IMR-90 (cell line): ENCODE measurements at regions not wholly inside any gene's neighbourhood (a gene's known extent, or its start where the extent isn't known, plus 50 kb on each side); places are given as distances from the start of the nearest gene placed in this dataset.
A peak's percentile ranks its signal among the peaks of the same experiment; 100 is the strongest.

Experiments used
- ATAC-seq: fragments of 200-7000 bp; cut with Tn5 transposase; 2 replicates; pipeline ENCODE4 v1.9.1; 2020; ENCODE audit warnings: low read depth, mild to moderate bottlenecking, moderate library complexity
- BruUV-seq: library from RNA; stranded (reverse); fragments of 400-500 nt; replicated peaks from 2 replicates; lab custom pipeline; 2021; lab: Mats Ljungman, UMichigan
- CTCF ChIA-PET: fragments of 300-600 bp; formaldehyde crosslinking; extraction: SDS; loops from one replicate; lab custom pipeline; 2021; ENCODE audit warnings: antibody characterized with exemption; lab: Yijun Ruan, JAX
- POLR2A ChIA-PET: fragments of 300-600 bp; sonication (Branson Sonifier 250); formaldehyde crosslinking; loops from one replicate; lab custom pipeline; 2022; ENCODE audit warnings: antibody characterized with exemption; ENCODE audit not compliant: unreplicated experiment; lab: Charles Lee
- DNase-seq: peaks from one replicate; pipeline ENCODE4 v3.0.0; 2013
- H2AFZ ChIP-seq: replicated peaks from 2 replicates; pipeline ENCODE3; 2013; ENCODE audit warnings: low read length, mild to moderate bottlenecking; ENCODE audit not compliant: poor library complexity
- H2AK5ac ChIP-seq: 2 replicates; pipeline ENCODE4 v1.6.1; 2013; ENCODE audit warnings: low read depth, low read length, inconsistent platforms
- H2AK9ac ChIP-seq: replicated peaks from 2 replicates; pipeline ENCODE3; 2013; ENCODE audit warnings: mild to moderate bottlenecking, low read depth, low read length, moderate library complexity; ENCODE audit not compliant: poor library complexity
- H2BK120ac ChIP-seq: 2 replicates; pipeline ENCODE4 v1.6.1; 2013; ENCODE audit warnings: low read depth, low read length, inconsistent platforms
- H2BK15ac ChIP-seq: 3 replicates; pipeline ENCODE4 v1.6.1; 2013; ENCODE audit warnings: low read depth, low read length, inconsistent platforms
- H2BK20ac ChIP-seq: 2 replicates; pipeline ENCODE4 v1.6.1; 2013; ENCODE audit warnings: low read depth, mild to moderate bottlenecking, inconsistent platforms, low read length, moderate library complexity
- H2BK5ac ChIP-seq: 2 replicates; pipeline ENCODE4 v1.6.1; 2013; ENCODE audit warnings: mild to moderate bottlenecking, low read depth, low read length, inconsistent platforms; ENCODE audit not compliant: poor library complexity, severe bottlenecking
- H3K14ac ChIP-seq: replicated peaks from 2 replicates; pipeline ENCODE4 v1.6.1; 2013; ENCODE audit warnings: low read depth, low read length, inconsistent platforms
- H3K18ac ChIP-seq: 2 replicates; pipeline ENCODE4 v1.6.1; 2013; ENCODE audit warnings: low read depth, low read length, control low read depth
- H3K23ac ChIP-seq: 2 replicates; pipeline ENCODE4 v1.6.1; 2013; ENCODE audit warnings: low read depth, low read length, inconsistent platforms
- H3K27ac ChIP-seq: 2 replicates; pipeline ENCODE4 v1.5.1; 2013; ENCODE audit warnings: mild to moderate bottlenecking, control low read depth, low read length; ENCODE audit not compliant: insufficient read depth
- H3K27me3 ChIP-seq: 2 replicates; pipeline ENCODE4 v1.6.1; 2013; ENCODE audit warnings: low read length; ENCODE audit not compliant: control insufficient read depth, insufficient read depth
- H3K36me3 ChIP-seq: 2 replicates; pipeline ENCODE4 v1.6.1; 2013; ENCODE audit warnings: low read length, mixed read lengths; ENCODE audit not compliant: control insufficient read depth, insufficient read depth
- H3K4ac ChIP-seq: 2 replicates; pipeline ENCODE4 v1.6.1; 2013; ENCODE audit warnings: low read depth, low read length, inconsistent platforms
- H3K4me1 ChIP-seq: 2 replicates; pipeline ENCODE4 v1.6.1; 2013; ENCODE audit warnings: low read length, mixed read lengths; ENCODE audit not compliant: control insufficient read depth, insufficient read depth
- H3K4me2 ChIP-seq: 2 replicates; pipeline ENCODE4 v1.6.1; 2013; ENCODE audit warnings: low read depth, mild to moderate bottlenecking, control low read depth, low read length, moderate library complexity
- H3K4me3 ChIP-seq: 2 replicates; pipeline ENCODE4 v1.5.1; 2013; ENCODE audit warnings: low read depth, mild to moderate bottlenecking, control low read depth, low read length, moderate library complexity; ENCODE audit not compliant: insufficient read depth
- H3K56ac ChIP-seq: 2 replicates; pipeline ENCODE4 v1.6.1; 2013; ENCODE audit warnings: low read length, inconsistent platforms; ENCODE audit not compliant: insufficient read depth; ENCODE audit errors: extremely low read depth
- H3K79me1 ChIP-seq, 2 experiments: 2 replicates each; pipeline ENCODE4 v1.6.1; 2013; ENCODE audit warnings: low read length in 2 of 2, inconsistent platforms in 1 of 2, low read depth in 1 of 2
- H3K9ac ChIP-seq: 2 replicates; pipeline ENCODE4 v1.6.1; 2013; ENCODE audit warnings: low read depth, low read length, control low read depth
- H3K9me1 ChIP-seq: 2 replicates; pipeline ENCODE4 v1.6.1; 2013; ENCODE audit warnings: low read length, inconsistent platforms; ENCODE audit not compliant: insufficient read depth
- H3K9me3 ChIP-seq: 2 replicates; pipeline ENCODE4 v1.6.1; 2013; ENCODE audit warnings: low read length; ENCODE audit not compliant: control insufficient read depth, insufficient read depth
- H4K20me1 ChIP-seq: 2 replicates; pipeline ENCODE4 v1.6.1; 2013; ENCODE audit warnings: low read length, inconsistent platforms; ENCODE audit not compliant: insufficient read depth
- H4K5ac ChIP-seq: 2 replicates; pipeline ENCODE4 v1.6.1; 2013; ENCODE audit warnings: mild to moderate bottlenecking, low read depth, low read length, control low read depth
- H4K8ac ChIP-seq, 2 experiments: 2 replicates each; pipeline ENCODE4 v1.6.1; 2013; ENCODE audit warnings: low read depth in 2 of 2, low read length in 2 of 2, control low read depth in 1 of 2, inconsistent platforms in 1 of 2
- H4K91ac ChIP-seq: 2 replicates; pipeline ENCODE4 v1.6.1; 2013; ENCODE audit warnings: low read depth, low read length, inconsistent platforms; ENCODE audit not compliant: insufficient read depth
- POLR2A ChIP-seq: IDR thresholded peaks from 2 replicates; pipeline ENCODE4 v1.6.1; 2012; ENCODE audit warnings: mild to moderate bottlenecking, low read depth, low read length
- RAD21 ChIP-seq: IDR thresholded peaks from 2 replicates; pipeline ENCODE4 v1.6.1; 2012; ENCODE audit warnings: low read length, improper control_type of control experiment
- RCOR1 ChIP-seq: IDR thresholded peaks from 2 replicates; pipeline ENCODE4 v1.6.1; 2012; ENCODE audit warnings: mild to moderate bottlenecking, low read length, improper control_type of control experiment; ENCODE audit not compliant: insufficient replicate concordance
- SMC3 ChIP-seq: fragments of 150-350 bp; IDR thresholded peaks from 2 replicates; pipeline ENCODE4 v1.6.1; 2016; ENCODE audit warnings: low read depth, mild to moderate bottlenecking, antibody characterized with exemption, low read length, moderate library complexity
- WGBS, 2 experiments: methylation state at CpG; one replicate each; pipeline versions ENCODE4 v1.1.5 to v1.1.7; 2013; ENCODE audit warnings: missing lambda C conversion rate in 2 of 2; ENCODE audit not compliant: insufficient read length in 1 of 2; ENCODE audit errors: extremely low coverage in 2 of 2; 5-methylcytosine and 5-hydroxymethylcytosine counted together
- dilution Hi-C: fragments of 300-500 bp; cut with HindIII; formaldehyde crosslinking; loops from one replicate; pipeline ENCODE4 v1.14.3; 2018; ENCODE audit warnings: low sequenced_read_pairs; ENCODE audit not compliant: unreplicated experiment
- in situ Hi-C: fragments of 300-500 bp; cut with MboI; formaldehyde crosslinking; loops from 3 replicates; pipeline ENCODE4 v1.14.3; 2019; ENCODE audit warnings: low sequenced_read_pairs, inconsistent platforms, mixed read lengths
- intact Hi-C: fragments of 100-400 bp; cut with micrococcal nuclease; formaldehyde crosslinking; loops from 2 replicates; pipeline ENCODE4 v1.10.0; 2022
- TF ChIP-seq, protein P1 (sequence below): conservative IDR thresholded peaks from 2 replicates; pipeline ENCODE4 v1.5.1; 2012; ENCODE audit warnings: mild to moderate bottlenecking, low read depth, low read length, improper control_type of control experiment

DNA sequence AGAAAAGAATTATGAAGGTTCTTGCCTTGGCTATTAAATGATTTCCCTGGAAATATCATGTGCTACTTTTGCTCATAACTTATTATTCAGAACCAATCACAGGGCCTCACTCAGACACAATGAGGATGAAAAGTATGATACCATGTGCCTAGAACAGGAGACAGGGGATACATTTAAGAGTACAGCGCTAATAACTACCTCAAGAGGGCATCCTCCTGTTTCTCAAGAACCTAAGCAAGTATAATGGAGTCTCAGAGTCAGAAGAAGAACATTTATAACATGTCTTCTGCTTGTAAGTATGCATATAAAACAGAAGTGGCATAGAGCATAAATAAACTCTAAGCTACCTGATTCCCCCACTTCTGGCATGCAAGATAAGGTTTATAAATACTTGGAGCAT is 125.4 kb upstream of the MME start:
- no peaks in the 10 kb centered on the region for H3K9me1 ChIP-seq
- no peak overlapping the region for H3K4me2 ChIP-seq
- no peak overlapping the region for H4K91ac ChIP-seq
- dilution Hi-C loops (no loop called here), intact Hi-C loops (loop anchor here (1.0 to 5.0 kb wide), 2 partner anchors 197 to 369 kb away; no protein-coding TSS in a partner anchor), in situ Hi-C loops (loop anchor here (10.0 kb wide), 1 partner anchor 360 kb away; no protein-coding TSS in a partner anchor)
- H4K5ac ChIP-seq = no peak overlapping the region
- no TSS peak for BruUV-seq
- H3K23ac ChIP-seq = no peak overlapping the region
- no peaks in the 10 kb centered on the region for H4K20me1 ChIP-seq
- H2BK120ac ChIP-seq = no peak overlapping the region
- no peak overlapping the region for H3K4ac ChIP-seq
- no peaks in the 10 kb centered on the region for H3K36me3 ChIP-seq
- DNase-seq (peak; percentile 76), ATAC-seq (0 out of 2 replicates have a peak, but pooled peaks have one; percentile 48)
- no peaks in the 10 kb centered on the region for H3K79me1 ChIP-seq
- no CpG with 5 or more reads among the region's 1 CpG for WGBS, 2 experiments
- no peak overlapping the region for H2BK5ac ChIP-seq
- CTCF ChIA-PET = interaction anchor here (0.6 to 2.4 kb wide), 5 partner anchors 17 to 368 kb away, joined by 3 to 12 read pairs (median 4); no protein-coding TSS in a partner anchor
- no peak overlapping the region for H2AK5ac ChIP-seq
- no peak overlapping the region for H2BK20ac ChIP-seq
- H3K14ac ChIP-seq = no peak overlapping the region
- no peak overlapping the region for H2AK9ac ChIP-seq
- no peak overlapping the region for H2BK15ac ChIP-seq
- no peaks in the 10 kb centered on the region for H3K27me3 ChIP-seq
- no peak overlapping the region for H4K8ac ChIP-seq
- TF ChIP-seq RCOR1 (no peak), SMC3 (peak; percentile 65), POLR2A (no peak), RAD21 (peak; percentile 66)
- TF ChIP-seq, protein P1, sequence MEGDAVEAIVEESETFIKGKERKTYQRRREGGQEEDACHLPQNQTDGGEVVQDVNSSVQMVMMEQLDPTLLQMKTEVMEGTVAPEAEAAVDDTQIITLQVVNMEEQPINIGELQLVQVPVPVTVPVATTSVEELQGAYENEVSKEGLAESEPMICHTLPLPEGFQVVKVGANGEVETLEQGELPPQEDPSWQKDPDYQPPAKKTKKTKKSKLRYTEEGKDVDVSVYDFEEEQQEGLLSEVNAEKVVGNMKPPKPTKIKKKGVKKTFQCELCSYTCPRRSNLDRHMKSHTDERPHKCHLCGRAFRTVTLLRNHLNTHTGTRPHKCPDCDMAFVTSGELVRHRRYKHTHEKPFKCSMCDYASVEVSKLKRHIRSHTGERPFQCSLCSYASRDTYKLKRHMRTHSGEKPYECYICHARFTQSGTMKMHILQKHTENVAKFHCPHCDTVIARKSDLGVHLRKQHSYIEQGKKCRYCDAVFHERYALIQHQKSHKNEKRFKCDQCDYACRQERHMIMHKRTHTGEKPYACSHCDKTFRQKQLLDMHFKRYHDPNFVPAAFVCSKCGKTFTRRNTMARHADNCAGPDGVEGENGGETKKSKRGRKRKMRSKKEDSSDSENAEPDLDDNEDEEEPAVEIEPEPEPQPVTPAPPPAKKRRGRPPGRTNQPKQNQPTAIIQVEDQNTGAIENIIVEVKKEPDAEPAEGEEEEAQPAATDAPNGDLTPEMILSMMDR = peak; percentile 65
- H2AFZ ChIP-seq = no peak overlapping the region
- POLR2A ChIA-PET = no interaction called here
- H3K9ac ChIP-seq = no peak overlapping the region
- no peaks in the 10 kb centered on the region for H3K4me1 ChIP-seq
- H3K56ac ChIP-seq = no peak overlapping the region
- H3K4me3 ChIP-seq = no peak overlapping the region
- H3K9me3 ChIP-seq = no peaks in the 10 kb centered on the region
- no peak overlapping the region for H3K27ac ChIP-seq
- no peak overlapping the region for H3K18ac ChIP-seq
